ENCODE measurements at regions not wholly inside any gene's neighbourhood (a gene's known extent, or its start where the extent isn't known, plus 50 kb on each side); places are given as distances from the start of the nearest gene placed in this dataset.

DNA sequence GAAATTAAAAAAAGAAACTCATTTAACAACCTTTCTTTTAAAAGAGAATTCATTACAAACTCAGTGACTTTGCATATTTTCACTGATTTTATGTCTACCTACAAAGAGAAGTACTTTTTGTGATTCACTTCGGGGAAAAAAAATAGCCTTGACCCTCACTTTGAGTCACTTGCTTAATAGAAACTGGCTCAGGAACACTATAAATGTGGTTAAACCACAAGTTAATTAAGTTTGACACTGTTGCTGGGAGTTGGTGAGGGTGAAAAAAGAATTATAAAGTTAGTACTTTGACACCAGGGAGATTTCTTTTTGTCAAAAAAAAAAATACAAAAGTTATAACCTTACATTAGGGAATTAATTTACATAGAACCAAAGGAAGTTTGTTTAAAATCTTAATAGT lies 810.9 kb downstream of the NR2F2 start:
- TF ChIP-seq, protein P1, sequence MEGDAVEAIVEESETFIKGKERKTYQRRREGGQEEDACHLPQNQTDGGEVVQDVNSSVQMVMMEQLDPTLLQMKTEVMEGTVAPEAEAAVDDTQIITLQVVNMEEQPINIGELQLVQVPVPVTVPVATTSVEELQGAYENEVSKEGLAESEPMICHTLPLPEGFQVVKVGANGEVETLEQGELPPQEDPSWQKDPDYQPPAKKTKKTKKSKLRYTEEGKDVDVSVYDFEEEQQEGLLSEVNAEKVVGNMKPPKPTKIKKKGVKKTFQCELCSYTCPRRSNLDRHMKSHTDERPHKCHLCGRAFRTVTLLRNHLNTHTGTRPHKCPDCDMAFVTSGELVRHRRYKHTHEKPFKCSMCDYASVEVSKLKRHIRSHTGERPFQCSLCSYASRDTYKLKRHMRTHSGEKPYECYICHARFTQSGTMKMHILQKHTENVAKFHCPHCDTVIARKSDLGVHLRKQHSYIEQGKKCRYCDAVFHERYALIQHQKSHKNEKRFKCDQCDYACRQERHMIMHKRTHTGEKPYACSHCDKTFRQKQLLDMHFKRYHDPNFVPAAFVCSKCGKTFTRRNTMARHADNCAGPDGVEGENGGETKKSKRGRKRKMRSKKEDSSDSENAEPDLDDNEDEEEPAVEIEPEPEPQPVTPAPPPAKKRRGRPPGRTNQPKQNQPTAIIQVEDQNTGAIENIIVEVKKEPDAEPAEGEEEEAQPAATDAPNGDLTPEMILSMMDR (IDR thresholded peaks at IDR 0.05), result no peak
- TF ChIP-seq POLR2A (IDR thresholded peaks at IDR 0.05), result no peak

Measured in tibial nerve (tissue), 3 donors.